ENCODE measurements at regions not wholly inside any gene's neighbourhood (a gene's known extent, or its start where the extent isn't known, plus 50 kb on each side); places are given as distances from the start of the nearest gene placed in this dataset.

DNA sequence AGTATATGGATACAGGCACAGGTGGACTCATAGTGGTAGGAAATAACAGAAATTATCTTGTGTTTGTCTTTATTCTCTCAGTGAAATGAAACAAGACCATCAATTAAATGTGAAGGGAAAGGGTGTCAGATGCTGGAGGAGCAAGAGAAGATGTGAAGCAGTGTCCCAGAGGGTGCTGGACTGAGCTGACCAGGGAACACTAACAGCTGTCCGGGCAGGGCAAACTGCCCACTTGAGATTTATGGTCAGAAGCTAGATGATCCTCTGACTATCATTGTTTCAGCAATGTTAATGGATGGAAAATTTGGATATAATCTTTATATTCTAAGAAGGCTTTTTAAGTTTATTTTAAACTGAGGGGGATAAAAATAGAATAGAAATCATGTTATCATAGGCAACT is 267.2 kb upstream of the SLC7A11 start:
- no peak for TF ChIP-seq POLR2A (IDR thresholded peaks at IDR 0.05; ENCODE audit: low read length)
- TF ChIP-seq GATA1 (IDR thresholded peaks at IDR 0.05; ENCODE audit: low read depth, low read length) = no peak
